Tibial nerve (tissue), 4 donors: ENCODE measurements at regions not wholly inside any gene's neighbourhood (a gene's known extent, or its start where the extent isn't known, plus 50 kb on each side); places are given as distances from the start of the nearest gene placed in this dataset.

Experiments used
- DNase-seq, 2 donors: peaks; one replicate each; pipeline ENCODE4 v3.0.0-alpha.2; 2019; ENCODE audit warnings: low spot score in 2 of 2
- H3K27ac ChIP-seq, 4 donors: fragments of 200-600 bp; sonication (generic) in 3 of 4; one replicate each; pipeline ENCODE4 v1.5.1; 2017 to 2019; ENCODE audit warnings: mild to moderate bottlenecking in 1 of 4
- H3K27me3 ChIP-seq, 2 donors: fragments of 200-600 bp; sonication (generic) in 1 of 2; one replicate each; pipeline versions ENCODE4 v1.5.1 to v1.6.0; 2017 to 2019
- H3K36me3 ChIP-seq, 3 donors: fragments of 200-600 bp; sonication (generic); one replicate each; pipeline ENCODE4 v1.5.1; 2018 to 2019
- H3K4me1 ChIP-seq, 4 donors: fragments of 200-600 bp; sonication (generic) in 3 of 4; one replicate each; pipeline ENCODE4 v1.5.1; 2017 to 2019
- H3K4me3 ChIP-seq, 4 donors: fragments of 200-600 bp; sonication (generic) in 3 of 4; one replicate each; pipeline ENCODE4 v1.5.1; 2017 to 2019; ENCODE audit warnings: mild to moderate bottlenecking in 1 of 4, moderate library complexity in 1 of 4
- H3K9me3 ChIP-seq, 4 donors: fragments of 200-600 bp; sonication (generic) in 3 of 4; one replicate each; pipeline ENCODE4 v1.5.1; 2017 to 2019
- CTCF ChIP-seq, 5 experiments: fragments of 200-600 bp in 3 of 5; fragments of 450-650 bp in 2 of 5; sonication (generic) in 3 of 5; IDR thresholded peaks; one replicate each; pipeline ENCODE4 v1.5.1; 2016 to 2019; ENCODE audit warnings: antibody characterized with exemption in 5 of 5, mild to moderate bottlenecking in 3 of 5, moderate library complexity in 2 of 5
- EP300 ChIP-seq, 2 donors: sonication (generic); formaldehyde crosslinking; IDR thresholded peaks; one replicate each; pipeline ENCODE4 v1.6.1; 2017; ENCODE audit warnings: antibody characterized with exemption in 2 of 2, mild to moderate bottlenecking in 1 of 2
- POLR2A ChIP-seq, 2 donors: fragments of 450-650 bp; IDR thresholded peaks; one replicate each; pipeline ENCODE4 v1.6.1; 2017; ENCODE audit warnings: antibody characterized with exemption in 2 of 2, mild to moderate bottlenecking in 2 of 2, moderate library complexity in 2 of 2
- WGBS, 2 donors: methylation state at CpG; one replicate each; pipeline ENCODE4 v1.1.5; 2018; 5-methylcytosine and 5-hydroxymethylcytosine counted together

GRCh38 chr6:112929641-112930040 is 582.5 kb downstream of the RFPL4B start:
- Histone ChIP-seq H3K27ac (no peak overlapping the region), H3K4me1 (peaks cover 0 to 6% (median 0%) of the 10 kb centered on the region in 4 donors), H3K9me3 (no peaks in the 10 kb centered on the region), H3K27me3 (no peaks in the 10 kb centered on the region), H3K4me3 (no peak overlapping the region), H3K36me3 (no peaks in the 10 kb centered on the region)
- DNase-seq: no peak
- no peak for TF ChIP-seq CTCF (IDR thresholded peaks at IDR 0.05)
- TF ChIP-seq EP300 (IDR thresholded peaks at IDR 0.05): no peak
- no peak for TF ChIP-seq POLR2A (IDR thresholded peaks at IDR 0.05)

GRCh38 chr6:112931832-112932231 is 584.7 kb downstream of the RFPL4B start:
- Histone ChIP-seq H3K27ac (no peak overlapping the region), H3K9me3 (no peaks in the 10 kb centered on the region), H3K4me3 (no peak overlapping the region), H3K36me3 (no peaks in the 10 kb centered on the region), H3K27me3 (no peaks in the 10 kb centered on the region), H3K4me1 (peaks cover 0 to 13% (median 0%) of the 10 kb centered on the region in 4 donors)
- no peak for DNase-seq
- TF ChIP-seq POLR2A (IDR thresholded peaks at IDR 0.05) (no peak), CTCF (IDR thresholded peaks at IDR 0.05) (no peak), EP300 (IDR thresholded peaks at IDR 0.05) (no peak)
- 22% methylated on average over 3 of the region's 3 CpGs for WGBS, 2 donors

- Histone ChIP-seq H3K4me3 (no peak overlapping the region), H3K4me1 (peaks cover 0 to 16% (median 0%) of the 10 kb centered on the region in 4 donors), H3K27me3 (no peaks in the 10 kb centered on the region), H3K27ac (no peak overlapping the region), H3K36me3 (no peaks in the 10 kb centered on the region), H3K9me3 (no peaks in the 10 kb centered on the region)
- TF ChIP-seq POLR2A (IDR thresholded peaks at IDR 0.05) (no peak), EP300 (IDR thresholded peaks at IDR 0.05) (no peak), CTCF (IDR thresholded peaks at IDR 0.05) (no peak)
- no peak for DNase-seq
These were observed 586.8 kb downstream of the RFPL4B start for GRCh38 chr6:112933947-112934346.

GRCh38 chr6:112934433-112935327 is 587.5 kb downstream of the RFPL4B start:
- H3K27me3 ChIP-seq: no peaks in the 10 kb centered on the region
- H3K4me1 ChIP-seq: peaks cover 0 to 16% (median 0%) of the 10 kb centered on the region in 4 donors
- no peak for DNase-seq
- H3K4me3 ChIP-seq: no peak overlapping the region
- WGBS, 2 donors: 48 to 84% methylated on average over 1 of the region's 1 CpG
- H3K9me3 ChIP-seq: no peaks in the 10 kb centered on the region
- no peak overlapping the region for H3K27ac ChIP-seq
- no peaks in the 10 kb centered on the region for H3K36me3 ChIP-seq
- TF ChIP-seq POLR2A (IDR thresholded peaks at IDR 0.05): no peak
- TF ChIP-seq CTCF (IDR thresholded peaks at IDR 0.05): no peak
- no peak for TF ChIP-seq EP300 (IDR thresholded peaks at IDR 0.05)

- no peak overlapping the region for H3K4me3 ChIP-seq
- no peak for TF ChIP-seq POLR2A (IDR thresholded peaks at IDR 0.05)
- H3K36me3 ChIP-seq: no peaks in the 10 kb centered on the region
- WGBS, 2 donors: 77 to 85% methylated on average over 2 of the region's 2 CpGs
- no peak for DNase-seq
- H3K27me3 ChIP-seq: no peaks in the 10 kb centered on the region
- H3K9me3 ChIP-seq: no peaks in the 10 kb centered on the region
- peaks cover 0 to 16% (median 0%) of the 10 kb centered on the region in 4 donors for H3K4me1 ChIP-seq
- no peak overlapping the region for H3K27ac ChIP-seq
These were observed 588.4 kb downstream of the RFPL4B start for GRCh38 chr6:112935402-112936078.
